ENCODE measurements at regions not wholly inside any gene's neighbourhood (a gene's known extent, or its start where the extent isn't known, plus 50 kb on each side); places are given as distances from the start of the nearest gene placed in this dataset.

- Histone ChIP-seq H3K27me3 (ENCODE audit: control insufficient read depth, insufficient read depth, low read length) (no peaks in the 10 kb centered on the region), H3K9ac (ENCODE audit: low read depth, low read length) (no peak overlapping the region), H3K4me1 (ENCODE audit: control insufficient read depth, insufficient read depth, low read length) (peaks cover 5% of the 10 kb centered on the region), H3K4me3 (ENCODE audit: low read depth, low read length) (no peak overlapping the region), H3K9me3 (ENCODE audit: control insufficient read depth, insufficient read depth, low read length) (no peaks in the 10 kb centered on the region), H3K36me3 (ENCODE audit: control insufficient read depth, insufficient read depth, low read length) (no peaks in the 10 kb centered on the region)
These were observed 114.3 kb upstream of the PRNP start for GRCh38 chr20:4571759-4572531.

- no peak overlapping the region for H3K4me3 ChIP-seq (ENCODE audit: low read depth, low read length)
- no peaks in the 10 kb centered on the region for H3K9me3 ChIP-seq (ENCODE audit: control insufficient read depth, insufficient read depth, low read length)
- peaks cover 5% of the 10 kb centered on the region for H3K4me1 ChIP-seq (ENCODE audit: control insufficient read depth, insufficient read depth, low read length)
- no peaks in the 10 kb centered on the region for H3K36me3 ChIP-seq (ENCODE audit: control insufficient read depth, insufficient read depth, low read length)
- H3K27me3 ChIP-seq (ENCODE audit: control insufficient read depth, insufficient read depth, low read length), result no peaks in the 10 kb centered on the region
- no peak overlapping the region for H3K9ac ChIP-seq (ENCODE audit: low read depth, low read length)
These were observed 116.4 kb upstream of the PRNP start for GRCh38 chr20:4569865-4570264.

- H3K4me3 ChIP-seq (ENCODE audit: low read depth, low read length), result no peak overlapping the region
- no peaks in the 10 kb centered on the region for H3K27me3 ChIP-seq (ENCODE audit: control insufficient read depth, insufficient read depth, low read length)
- H3K4me1 ChIP-seq (ENCODE audit: control insufficient read depth, insufficient read depth, low read length), result peaks cover 4% of the 10 kb centered on the region
- H3K9ac ChIP-seq (ENCODE audit: low read depth, low read length), result no peak overlapping the region
- no peaks in the 10 kb centered on the region for H3K36me3 ChIP-seq (ENCODE audit: control insufficient read depth, insufficient read depth, low read length)
- H3K9me3 ChIP-seq (ENCODE audit: control insufficient read depth, insufficient read depth, low read length), result no peaks in the 10 kb centered on the region
These were observed 117.2 kb upstream of the PRNP start for GRCh38 chr20:4569092-4569491.

- Histone ChIP-seq H3K9me3 (ENCODE audit: control insufficient read depth, insufficient read depth, low read length) (no peaks in the 10 kb centered on the region), H3K4me3 (ENCODE audit: low read depth, low read length) (no peak overlapping the region), H3K9ac (ENCODE audit: low read depth, low read length) (no peak overlapping the region), H3K36me3 (ENCODE audit: control insufficient read depth, insufficient read depth, low read length) (no peaks in the 10 kb centered on the region), H3K4me1 (ENCODE audit: control insufficient read depth, insufficient read depth, low read length) (no peaks in the 10 kb centered on the region), H3K27me3 (ENCODE audit: control insufficient read depth, insufficient read depth, low read length) (no peaks in the 10 kb centered on the region)
These were observed 117.8 kb upstream of the PRNP start for GRCh38 chr20:4568361-4568959.

- H3K4me1 ChIP-seq (ENCODE audit: control insufficient read depth, insufficient read depth, low read length), result no peaks in the 10 kb centered on the region
These were observed 119.1 kb upstream of the PRNP start for GRCh38 chr20:4567170-4567569.

GRCh38 chr20:4563534-4563933 lies 122.7 kb upstream of the PRNP start:
- H3K36me3 ChIP-seq (ENCODE audit: control insufficient read depth, insufficient read depth, low read length), result no peaks in the 10 kb centered on the region
- H3K4me3 ChIP-seq (ENCODE audit: low read depth, low read length), result no peak overlapping the region
- no peaks in the 10 kb centered on the region for H3K4me1 ChIP-seq (ENCODE audit: control insufficient read depth, insufficient read depth, low read length)

More at GRCh38 chr20:4567170-4567569, 119.1 kb upstream of the PRNP start:
- H3K27me3 ChIP-seq (ENCODE audit: control insufficient read depth, insufficient read depth, low read length), result no peaks in the 10 kb centered on the region
- H3K36me3 ChIP-seq (ENCODE audit: control insufficient read depth, insufficient read depth, low read length), result no peaks in the 10 kb centered on the region
- no peak overlapping the region for H3K9ac ChIP-seq (ENCODE audit: low read depth, low read length)
- H3K9me3 ChIP-seq (ENCODE audit: control insufficient read depth, insufficient read depth, low read length), result no peaks in the 10 kb centered on the region
- no peak overlapping the region for H3K4me3 ChIP-seq (ENCODE audit: low read depth, low read length)

GRCh38 chr20:4563031-4563430 lies 123.2 kb upstream of the PRNP start:
- H3K9me3 ChIP-seq (ENCODE audit: control insufficient read depth, insufficient read depth, low read length), result no peaks in the 10 kb centered on the region
- H3K4me1 ChIP-seq (ENCODE audit: control insufficient read depth, insufficient read depth, low read length), result no peaks in the 10 kb centered on the region
- H3K4me3 ChIP-seq (ENCODE audit: low read depth, low read length), result no peak overlapping the region
- H3K9ac ChIP-seq (ENCODE audit: low read depth, low read length), result no peak overlapping the region
- no peaks in the 10 kb centered on the region for H3K27me3 ChIP-seq (ENCODE audit: control insufficient read depth, insufficient read depth, low read length)
- H3K36me3 ChIP-seq (ENCODE audit: control insufficient read depth, insufficient read depth, low read length), result no peaks in the 10 kb centered on the region

More at GRCh38 chr20:4563534-4563933, 122.7 kb upstream of the PRNP start:
- Histone ChIP-seq H3K9me3 (ENCODE audit: control insufficient read depth, insufficient read depth, low read length) (no peaks in the 10 kb centered on the region), H3K9ac (ENCODE audit: low read depth, low read length) (no peak overlapping the region), H3K27me3 (ENCODE audit: control insufficient read depth, insufficient read depth, low read length) (no peaks in the 10 kb centered on the region)

GRCh38 chr20:4560667-4561066 lies 125.6 kb upstream of the PRNP start:
- Histone ChIP-seq H3K27me3 (ENCODE audit: control insufficient read depth, insufficient read depth, low read length) (no peaks in the 10 kb centered on the region), H3K9ac (ENCODE audit: low read depth, low read length) (no peak overlapping the region), H3K9me3 (ENCODE audit: control insufficient read depth, insufficient read depth, low read length) (no peaks in the 10 kb centered on the region), H3K4me1 (ENCODE audit: control insufficient read depth, insufficient read depth, low read length) (no peaks in the 10 kb centered on the region), H3K4me3 (ENCODE audit: low read depth, low read length) (no peak overlapping the region), H3K36me3 (ENCODE audit: control insufficient read depth, insufficient read depth, low read length) (no peaks in the 10 kb centered on the region)

- H3K27me3 ChIP-seq (ENCODE audit: control insufficient read depth, insufficient read depth, low read length), result no peaks in the 10 kb centered on the region
- no peaks in the 10 kb centered on the region for H3K4me1 ChIP-seq (ENCODE audit: control insufficient read depth, insufficient read depth, low read length)
- H3K36me3 ChIP-seq (ENCODE audit: control insufficient read depth, insufficient read depth, low read length), result no peaks in the 10 kb centered on the region
- H3K9ac ChIP-seq (ENCODE audit: low read depth, low read length), result no peak overlapping the region
- no peak overlapping the region for H3K4me3 ChIP-seq (ENCODE audit: low read depth, low read length)
- H3K9me3 ChIP-seq (ENCODE audit: control insufficient read depth, insufficient read depth, low read length), result no peaks in the 10 kb centered on the region
These were observed 126.3 kb upstream of the PRNP start for GRCh38 chr20:4559906-4560305.

GRCh38 chr20:4559106-4559505 lies 127.2 kb upstream of the PRNP start:
- no peak overlapping the region for H3K9ac ChIP-seq (ENCODE audit: low read depth, low read length)
- no peaks in the 10 kb centered on the region for H3K36me3 ChIP-seq (ENCODE audit: control insufficient read depth, insufficient read depth, low read length)
- no peaks in the 10 kb centered on the region for H3K9me3 ChIP-seq (ENCODE audit: control insufficient read depth, insufficient read depth, low read length)
- H3K27me3 ChIP-seq (ENCODE audit: control insufficient read depth, insufficient read depth, low read length), result no peaks in the 10 kb centered on the region
- H3K4me3 ChIP-seq (ENCODE audit: low read depth, low read length), result no peak overlapping the region
- no peaks in the 10 kb centered on the region for H3K4me1 ChIP-seq (ENCODE audit: control insufficient read depth, insufficient read depth, low read length)

GRCh38 chr20:4556781-4557180 lies 129.5 kb upstream of the PRNP start:
- Histone ChIP-seq H3K9ac (ENCODE audit: low read depth, low read length) (no peak overlapping the region), H3K4me1 (ENCODE audit: control insufficient read depth, insufficient read depth, low read length) (no peaks in the 10 kb centered on the region), H3K27me3 (ENCODE audit: control insufficient read depth, insufficient read depth, low read length) (no peaks in the 10 kb centered on the region), H3K4me3 (ENCODE audit: low read depth, low read length) (no peak overlapping the region), H3K36me3 (ENCODE audit: control insufficient read depth, insufficient read depth, low read length) (no peaks in the 10 kb centered on the region), H3K9me3 (ENCODE audit: control insufficient read depth, insufficient read depth, low read length) (no peaks in the 10 kb centered on the region)

GRCh38 chr20:4555188-4555890 lies 130.9 kb upstream of the PRNP start:
- Histone ChIP-seq H3K27me3 (ENCODE audit: control insufficient read depth, insufficient read depth, low read length) (no peaks in the 10 kb centered on the region), H3K36me3 (ENCODE audit: control insufficient read depth, insufficient read depth, low read length) (no peaks in the 10 kb centered on the region), H3K4me3 (ENCODE audit: low read depth, low read length) (no peak overlapping the region), H3K4me1 (ENCODE audit: control insufficient read depth, insufficient read depth, low read length) (no peaks in the 10 kb centered on the region), H3K9me3 (ENCODE audit: control insufficient read depth, insufficient read depth, low read length) (no peaks in the 10 kb centered on the region), H3K9ac (ENCODE audit: low read depth, low read length) (no peak overlapping the region)

Measured in iPS-15b (cell line).